GM18520 (cell line): ENCODE measurements at regions not wholly inside any gene's neighbourhood (a gene's known extent, or its start where the extent isn't known, plus 50 kb on each side); places are given as distances from the start of the nearest gene placed in this dataset.

Source experiments
- ATAC-seq: cut with Tn5 transposase; IDR thresholded peaks from one replicate; pipeline ENCODE4 v1.9.1; 2021; ENCODE audit not compliant: unreplicated experiment

DNA sequence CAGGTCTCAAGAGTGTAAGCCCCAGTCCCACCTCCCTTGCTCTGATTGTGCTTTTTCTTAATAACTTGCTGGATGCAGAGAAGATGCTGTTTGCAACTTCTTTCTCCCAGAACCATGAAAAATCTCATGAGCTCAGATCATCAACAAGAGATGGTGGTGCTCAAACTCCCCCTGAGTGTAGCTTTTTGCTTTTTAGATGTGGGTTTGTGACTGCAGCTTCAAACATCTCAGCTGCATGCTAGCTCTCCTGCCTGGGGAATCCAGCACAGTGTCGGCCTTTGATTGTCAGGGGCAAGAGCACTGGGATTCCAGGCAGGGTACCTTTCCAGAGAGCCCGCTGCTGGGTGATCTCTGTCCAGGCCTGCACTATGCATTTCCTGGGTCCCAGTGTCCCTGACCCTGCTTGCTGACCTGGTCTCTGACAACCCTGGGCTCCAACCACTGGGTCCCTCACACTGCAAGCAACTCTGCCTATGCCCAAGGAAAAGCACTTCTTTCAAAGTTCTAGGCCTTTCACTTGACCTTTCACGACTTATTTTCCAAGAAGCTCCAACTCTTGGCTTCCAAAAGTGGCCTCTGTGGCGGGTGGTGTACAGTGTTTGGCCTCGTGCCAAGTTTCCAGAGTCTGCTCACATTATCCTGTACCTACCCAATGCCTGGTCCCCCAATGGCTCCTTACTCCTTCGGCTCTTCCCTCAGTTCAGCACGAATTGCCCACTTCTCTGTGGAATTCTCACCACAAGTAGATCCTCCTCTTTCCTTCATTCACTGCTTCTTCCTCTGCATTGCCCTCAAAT, 69.7 kb upstream of the LY86 start:
- no peak for ATAC-seq

- ATAC-seq, result no peak
Observed at GRCh38 chr6:6521961-6522482, 66.5 kb upstream of the LY86 start.

- ATAC-seq, result no peak
Observed at GRCh38 chr6:6522709-6523108, 65.8 kb upstream of the LY86 start.

DNA sequence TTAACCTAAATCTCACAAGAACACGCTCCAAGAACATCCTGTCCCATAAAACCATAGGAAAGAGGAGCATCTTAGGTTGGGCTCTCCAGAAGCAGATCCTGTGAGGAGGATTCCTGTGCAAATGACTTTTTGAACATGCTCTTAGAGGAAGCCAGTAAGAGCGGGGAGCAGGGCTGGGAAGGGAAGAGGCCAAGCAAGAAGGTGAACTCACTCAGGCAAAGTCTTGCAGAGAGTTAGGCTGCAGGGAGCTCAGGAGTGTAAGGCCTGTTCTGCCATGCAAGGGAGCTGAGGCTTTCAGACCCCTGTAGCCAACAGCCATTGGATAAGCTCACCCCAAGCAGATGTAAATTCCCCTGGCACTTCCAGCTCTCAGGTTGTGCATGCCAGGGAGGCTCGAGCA, 63.6 kb upstream of the LY86 start:
- ATAC-seq, result no peak

GRCh38 chr6:6525933-6526332, 62.6 kb upstream of the LY86 start:
- ATAC-seq, result no peak

GRCh38 chr6:6529275-6529674, 59.2 kb upstream of the LY86 start:
- no peak for ATAC-seq

GRCh38 chr6:6533176-6533575, 55.3 kb upstream of the LY86 start:
- no peak for ATAC-seq

DNA sequence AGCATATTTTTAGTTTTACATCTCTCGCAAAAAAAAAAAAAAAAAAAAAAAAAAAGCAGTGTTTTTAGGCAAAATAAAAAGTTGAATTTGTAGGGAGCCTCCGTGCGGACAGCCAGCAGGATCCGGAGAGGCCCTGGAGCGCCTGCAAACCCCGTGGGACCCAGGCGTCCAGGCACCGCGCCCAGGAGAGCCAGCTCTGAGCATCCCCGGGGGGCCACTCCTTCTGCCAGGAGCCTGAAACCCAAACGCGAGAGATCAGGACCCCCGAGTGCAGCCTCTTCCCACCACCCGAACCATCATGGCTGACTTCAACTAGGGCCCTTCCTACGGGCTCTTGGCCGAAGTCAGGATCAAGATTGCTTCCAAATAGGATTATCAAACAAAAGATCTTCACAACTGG, 54.1 kb upstream of the LY86 start:
- no peak for ATAC-seq

DNA sequence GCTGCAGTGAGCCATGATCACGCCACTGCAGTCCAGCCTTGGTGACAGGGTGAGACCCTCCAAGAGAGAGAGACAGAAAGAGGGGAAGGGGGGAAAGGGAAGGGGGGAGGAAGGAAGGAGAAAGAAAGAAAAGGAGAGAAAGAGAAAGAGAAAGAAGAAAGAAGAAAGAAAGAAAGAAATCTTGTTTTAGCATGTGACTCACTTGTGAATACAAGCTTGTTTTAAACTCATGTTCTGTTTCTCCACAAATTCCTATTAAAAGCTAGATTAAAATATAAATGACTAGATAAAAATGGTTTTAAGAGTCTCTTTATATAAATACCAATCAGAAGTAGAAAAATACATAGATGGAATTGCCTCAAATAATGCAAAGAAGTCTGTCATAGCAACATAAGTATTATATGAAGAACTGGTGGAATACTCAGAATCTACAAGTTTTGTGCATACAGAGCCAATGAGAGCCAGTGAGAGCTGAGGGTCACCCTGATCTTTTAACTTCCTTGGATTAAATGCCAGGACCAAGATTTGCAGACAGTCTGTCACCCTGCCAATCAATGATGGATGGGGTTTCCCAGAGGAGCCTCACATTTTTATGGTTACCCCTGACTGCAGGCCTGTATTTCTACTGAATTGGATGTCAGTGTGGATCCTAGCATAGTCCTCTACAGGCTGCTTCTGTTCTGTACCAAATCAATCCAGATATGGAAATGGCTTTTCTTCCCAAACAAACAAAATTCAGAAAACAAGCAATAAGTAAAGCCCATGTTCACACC, 50.8 kb upstream of the LY86 start:
- no peak for ATAC-seq

- ATAC-seq, result no peak
Observed at GRCh38 chr6:6538261-6538660, 50.3 kb upstream of the LY86 start.
